ENCODE measurements at regions not wholly inside any gene's neighbourhood (a gene's known extent, or its start where the extent isn't known, plus 50 kb on each side); places are given as distances from the start of the nearest gene placed in this dataset.

GRCh38 chr15:62976301-62976881 lies 66.2 kb upstream of the TPM1 start:
- DNase-seq = no peak

DNA sequence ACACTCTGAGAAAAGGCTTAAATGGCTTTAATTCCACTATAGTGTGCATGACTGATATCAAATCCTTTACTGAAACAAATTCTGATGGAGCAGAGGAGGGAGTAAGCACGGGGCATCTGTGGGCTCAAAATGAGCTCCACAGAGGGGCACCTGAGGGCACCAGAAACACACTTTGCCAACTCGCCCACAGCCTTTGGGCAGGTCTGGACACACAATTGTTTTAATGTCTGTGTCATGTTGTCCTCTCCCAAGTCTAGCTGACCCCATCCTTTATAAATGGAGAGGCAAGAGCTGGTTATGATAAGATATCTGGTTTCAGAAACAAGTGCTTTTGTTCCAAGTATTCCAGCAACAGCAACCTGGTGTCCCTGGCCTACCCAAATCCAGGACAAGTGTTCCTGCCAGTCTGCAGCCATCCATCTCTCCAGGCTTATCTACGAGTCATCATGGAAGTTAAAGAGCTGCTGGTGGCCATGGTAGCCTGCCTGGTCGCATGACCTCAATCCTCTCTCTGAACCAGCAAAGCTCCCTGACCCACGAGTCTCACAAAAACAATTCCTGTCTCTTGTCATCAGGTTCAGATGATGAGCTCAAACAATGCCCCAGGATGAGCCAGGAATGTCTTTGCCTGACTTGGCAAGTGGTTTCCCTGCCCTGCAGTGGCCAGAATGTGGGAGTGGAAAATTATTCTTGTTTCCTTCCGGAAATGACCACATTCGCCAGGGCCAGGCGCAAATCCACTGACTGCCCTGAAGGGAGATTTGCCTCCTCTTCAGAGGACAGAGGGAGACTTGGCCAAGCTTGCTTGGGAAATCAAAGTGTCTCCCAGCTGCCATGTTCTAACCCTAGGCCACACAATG lies 64.4 kb upstream of the TPM1 start:
- no peak for DNase-seq

- no peak for DNase-seq
Measured at GRCh38 chr15:62979252-62979651, 63.3 kb upstream of the TPM1 start.

- DNase-seq = no peak
Measured at GRCh38 chr15:62981071-62981470, 61.5 kb upstream of the TPM1 start.

DNA sequence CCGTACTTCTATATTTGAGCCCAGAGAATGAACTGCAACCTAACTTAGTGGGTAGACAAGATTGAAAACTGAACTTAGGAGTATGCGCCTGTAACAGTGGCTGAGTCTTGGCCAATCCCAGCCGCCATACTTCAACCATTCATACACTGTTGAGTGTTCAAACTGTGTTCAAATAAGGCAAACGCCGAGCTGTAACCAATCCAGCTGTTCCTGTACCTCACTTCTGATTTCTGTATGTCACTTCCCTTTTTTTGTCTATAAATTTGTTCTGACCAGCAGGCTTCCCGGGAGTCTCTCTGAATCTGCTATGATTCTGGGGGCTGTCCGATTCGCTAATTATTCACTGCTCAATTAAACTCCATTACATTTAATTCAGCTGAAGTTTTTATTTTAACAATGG lies 58.6 kb upstream of the TPM1 start:
- DNase-seq = no peak

- no peak for DNase-seq
Measured at GRCh38 chr15:62985768-62986167, 56.8 kb upstream of the TPM1 start.

DNA sequence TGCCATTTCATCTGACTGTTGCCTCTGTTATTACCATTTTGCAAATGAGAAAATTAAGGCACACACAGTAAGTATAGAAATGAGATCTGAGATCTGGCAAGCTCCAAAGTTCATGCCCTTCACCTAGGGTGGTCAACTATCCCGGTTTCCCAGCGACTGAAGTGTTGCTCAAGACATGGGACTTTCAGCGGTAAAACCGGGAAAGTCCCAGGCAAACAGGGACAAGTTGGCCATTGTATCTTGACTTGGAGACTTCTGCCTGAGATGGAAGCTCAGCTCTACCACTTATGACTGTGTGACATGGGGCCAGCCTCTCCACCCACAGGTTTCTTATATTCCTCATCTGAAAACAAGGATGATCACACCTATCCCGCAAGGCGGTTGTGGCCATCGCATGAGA lies 55.6 kb upstream of the TPM1 start:
- no peak for DNase-seq

DNA sequence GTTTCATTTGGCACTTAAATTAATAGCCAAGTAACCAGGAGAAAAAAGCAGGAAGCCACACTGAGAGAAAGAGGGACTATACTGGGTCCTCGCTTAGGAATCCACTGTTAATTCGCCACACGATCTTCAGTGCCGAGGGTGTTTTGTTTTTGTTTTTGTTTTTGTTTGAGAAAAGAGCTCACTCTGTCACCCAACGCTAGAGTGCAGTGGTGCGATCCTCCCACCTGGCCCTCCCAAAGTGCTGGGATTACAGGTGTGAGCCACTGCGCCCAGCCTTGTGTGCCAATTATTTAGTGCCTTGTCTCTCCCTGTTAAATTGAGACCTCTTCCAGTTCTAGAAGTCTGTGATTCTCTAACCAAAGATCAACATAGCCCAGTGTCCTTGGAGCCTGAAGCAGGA lies 53.8 kb upstream of the TPM1 start:
- DNase-seq = no peak

GRCh38 chr15:62989366-62990055 lies 53.0 kb upstream of the TPM1 start:
- DNase-seq = no peak

DNA sequence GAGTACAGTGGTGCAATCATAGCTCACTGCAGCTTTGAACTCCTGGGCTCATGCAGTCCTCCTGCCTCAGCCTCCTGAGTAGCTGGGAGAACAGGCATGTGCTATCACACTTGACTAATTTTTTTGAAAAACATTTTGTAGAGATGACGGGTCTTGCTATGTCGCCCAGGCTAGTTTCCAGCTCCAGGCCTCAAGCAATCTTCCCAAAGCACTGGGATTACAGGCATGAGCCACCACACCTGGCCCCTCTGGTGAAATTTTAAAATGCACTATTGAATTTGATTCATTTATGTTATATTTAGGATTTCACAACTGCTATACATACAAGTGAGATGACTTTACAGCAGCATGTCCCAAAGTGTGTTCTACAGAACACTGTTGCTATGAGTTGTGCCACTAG lies 50.8 kb upstream of the TPM1 start:
- DNase-seq = no peak

GRCh38 chr15:62992302-62992701 lies 50.2 kb upstream of the TPM1 start:
- no peak for DNase-seq
